HG03066 (cell line): ENCODE measurements at regions not wholly inside any gene's neighbourhood (a gene's known extent, or its start where the extent isn't known, plus 50 kb on each side); places are given as distances from the start of the nearest gene placed in this dataset.

Source experiments
- ATAC-seq: cut with Tn5 transposase; IDR thresholded peaks from one replicate; pipeline ENCODE4 v1.9.1; 2021; ENCODE audit warnings: low read depth; ENCODE audit not compliant: unreplicated experiment

GRCh38 chr15:95262866-95263564 lies 1031.7 kb downstream of the MCTP2 start:
- ATAC-seq, result no peak

- no peak for ATAC-seq
Observed at GRCh38 chr15:95263751-95264150, 1032.4 kb downstream of the MCTP2 start.

DNA sequence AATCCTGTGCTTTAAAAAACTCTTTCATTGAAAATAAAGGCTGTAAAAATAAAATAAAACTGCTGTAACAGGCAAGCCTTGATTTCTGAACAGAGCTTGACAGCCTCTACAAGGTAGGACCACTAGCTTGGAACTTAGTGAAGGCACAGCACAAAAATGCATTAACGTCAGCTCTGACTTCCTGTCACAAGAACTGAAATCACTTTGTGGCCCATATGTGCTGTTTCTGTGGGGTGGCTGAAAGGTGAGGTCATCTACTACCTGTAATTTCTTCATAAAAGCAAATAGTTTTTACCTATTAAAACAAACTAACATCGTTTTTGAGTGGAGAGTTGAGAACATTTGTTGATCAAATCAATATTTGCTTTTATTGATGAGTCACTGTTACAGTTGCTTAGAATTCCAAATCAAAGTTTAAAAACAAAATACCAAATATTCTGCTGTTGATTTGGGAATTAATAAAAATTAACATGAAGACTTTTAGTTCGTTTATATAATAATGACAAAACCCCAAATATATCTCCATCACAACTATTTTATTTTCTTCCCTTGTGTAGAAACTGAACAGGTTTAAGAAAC lies 1034.1 kb downstream of the MCTP2 start:
- no peak for ATAC-seq

- no peak for ATAC-seq
Observed at GRCh38 chr15:95266451-95267061, 1035.2 kb downstream of the MCTP2 start.

DNA sequence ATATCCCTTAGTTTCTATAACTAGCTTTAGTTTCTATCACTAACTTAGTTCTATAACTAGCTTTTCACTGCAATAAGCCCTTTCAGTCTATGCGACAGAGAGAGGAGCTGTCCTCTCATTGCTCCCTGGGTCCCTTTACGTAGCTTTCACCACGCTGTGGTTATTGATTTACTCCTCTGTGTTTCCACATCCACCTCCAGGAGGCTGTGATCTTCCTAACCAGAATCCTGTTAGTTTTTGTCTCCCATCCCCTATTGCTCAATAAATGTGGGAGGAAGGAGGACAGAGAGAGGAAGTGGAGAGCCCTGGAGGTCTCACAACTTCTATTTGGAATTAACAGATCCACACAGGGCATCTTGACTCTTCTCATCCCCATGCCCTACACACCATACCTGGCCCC lies 1036.1 kb downstream of the MCTP2 start:
- no peak for ATAC-seq

DNA sequence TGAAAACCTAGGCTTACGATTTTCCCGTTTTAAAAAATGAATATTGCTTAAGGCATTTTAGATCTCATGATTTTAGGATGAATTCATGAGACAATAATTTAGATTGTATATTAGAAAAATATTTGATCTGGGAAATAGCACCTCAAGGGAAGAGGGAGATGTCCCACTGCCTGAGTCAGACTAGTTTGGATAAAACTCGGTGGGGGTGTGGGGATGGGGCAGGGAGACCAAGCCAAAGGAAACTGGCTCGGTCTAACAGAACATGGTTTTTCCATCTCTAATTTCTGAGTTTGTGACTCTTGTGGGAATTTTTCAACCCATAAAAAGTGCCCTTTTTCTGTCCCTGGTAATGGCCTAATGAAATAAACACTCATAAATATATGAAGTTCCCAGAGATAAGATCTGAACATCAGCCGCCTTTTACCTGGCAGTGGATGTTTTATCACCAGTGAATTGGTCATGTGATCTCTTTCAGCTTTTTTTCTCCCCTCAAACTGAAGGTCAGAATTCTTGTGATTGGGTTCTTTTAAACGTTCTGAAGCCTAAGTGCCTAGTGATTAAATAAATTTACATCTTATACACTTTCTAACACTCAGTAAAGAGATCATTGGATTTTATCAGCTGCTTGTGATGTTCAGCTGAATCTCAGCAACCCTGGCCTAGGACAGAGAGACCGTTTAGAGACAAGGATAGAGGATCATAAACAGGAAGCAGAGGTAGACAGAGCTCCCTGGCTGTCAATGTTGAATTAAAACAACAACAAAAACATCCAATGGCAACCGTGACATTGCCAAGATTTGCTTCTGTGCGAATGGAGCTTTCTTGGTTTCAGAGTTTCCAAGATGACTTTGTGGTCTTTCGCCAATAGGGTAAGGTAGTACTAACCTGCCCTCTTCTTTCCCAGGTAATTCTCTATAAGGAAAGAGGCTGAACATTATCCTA lies 1038.2 kb downstream of the MCTP2 start:
- ATAC-seq, result no peak

DNA sequence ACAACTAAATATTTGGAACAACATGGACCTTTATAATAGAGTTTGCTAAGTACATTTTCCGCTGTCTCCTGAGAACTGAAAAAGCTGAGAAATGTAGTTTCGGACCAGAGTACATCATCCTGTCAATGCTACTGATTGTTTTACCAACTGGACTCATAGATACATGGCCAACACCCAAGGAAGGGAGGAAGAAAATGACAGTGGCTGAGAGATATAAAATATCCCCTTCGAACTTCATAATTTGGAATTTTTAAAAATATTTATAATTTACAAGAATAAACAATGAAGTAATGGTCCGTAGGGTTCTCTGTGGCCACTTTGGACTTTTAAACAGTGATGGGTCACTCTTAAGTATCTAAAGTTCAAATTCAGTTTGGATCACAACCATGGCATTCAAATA lies 1042.7 kb downstream of the MCTP2 start:
- ATAC-seq, result no peak

DNA sequence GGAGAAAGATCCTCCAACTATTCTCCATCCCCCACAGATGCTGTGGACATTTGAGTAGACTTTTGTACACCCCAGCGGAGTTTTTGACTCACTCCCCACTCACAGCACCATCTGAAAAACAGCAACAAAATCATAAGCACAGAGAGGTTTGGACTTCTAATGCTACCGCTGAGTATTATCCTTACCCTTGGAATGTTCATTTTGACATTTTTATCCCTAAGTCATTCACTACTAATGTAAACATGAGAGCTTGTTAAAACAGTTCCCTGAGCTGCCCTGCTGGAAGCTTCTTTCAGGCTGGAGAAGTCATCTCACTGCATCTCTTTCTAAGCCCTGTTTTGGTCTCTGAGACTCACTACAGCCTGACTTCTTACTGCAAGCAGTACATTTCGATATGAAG lies 1045.9 kb downstream of the MCTP2 start:
- ATAC-seq, result no peak

DNA sequence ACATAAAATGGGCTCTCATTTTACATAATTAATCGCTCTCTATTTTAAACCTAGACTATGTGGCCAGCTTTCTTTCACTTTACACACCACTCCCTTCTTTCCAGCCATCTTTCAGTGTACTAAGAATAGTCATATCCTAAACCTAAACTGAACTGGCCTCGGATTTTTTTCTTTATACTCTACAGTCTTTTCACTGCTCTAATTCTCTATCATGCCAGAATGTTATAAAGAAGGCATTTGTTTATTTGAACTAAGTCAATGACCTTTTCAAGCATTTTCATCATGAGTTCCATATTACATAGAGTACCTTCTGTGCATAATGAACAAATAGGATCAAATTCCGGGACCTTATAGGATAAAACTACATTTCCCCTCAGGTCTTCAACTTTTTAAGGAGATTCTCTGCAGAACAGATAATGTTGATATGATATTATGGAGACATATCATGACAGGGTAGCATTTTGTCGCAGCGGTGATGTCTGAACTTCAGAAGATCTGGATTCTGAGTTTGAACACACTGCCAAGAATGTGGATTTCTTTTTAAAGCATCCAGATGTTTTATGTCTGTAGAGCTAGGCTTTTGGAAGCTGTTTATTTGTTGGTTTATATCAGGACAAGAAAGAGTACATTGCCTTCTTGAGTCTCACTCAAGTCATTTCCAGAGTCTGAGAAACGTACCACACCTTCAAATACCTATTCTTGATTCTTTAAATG lies 1047.3 kb downstream of the MCTP2 start:
- no peak for ATAC-seq

- ATAC-seq, result no peak
Observed at GRCh38 chr15:95279277-95280019, 1048.1 kb downstream of the MCTP2 start.

GRCh38 chr15:95280711-95281110 lies 1049.3 kb downstream of the MCTP2 start:
- ATAC-seq, result no peak

GRCh38 chr15:95281470-95281869 lies 1049.0 kb upstream of the NR2F2 start:
- ATAC-seq, result no peak

DNA sequence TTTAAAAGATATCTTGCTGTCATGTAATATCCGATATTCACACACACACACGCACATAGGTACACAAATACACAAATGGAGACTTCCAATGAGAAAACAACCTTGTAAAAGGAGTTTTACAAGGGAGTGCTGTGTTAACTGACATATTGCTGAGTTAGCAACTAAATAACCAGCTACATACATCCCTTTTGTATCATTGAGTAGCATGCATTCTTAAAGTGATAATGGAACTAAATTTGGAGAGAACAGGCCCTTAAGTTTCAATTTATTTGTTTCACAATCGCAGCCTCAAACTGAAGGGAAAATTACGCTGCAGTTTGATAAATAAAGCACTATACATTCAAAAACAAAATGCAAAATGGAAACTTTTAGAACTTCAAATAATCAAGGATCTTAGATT lies 1046.0 kb upstream of the NR2F2 start:
- no peak for ATAC-seq

DNA sequence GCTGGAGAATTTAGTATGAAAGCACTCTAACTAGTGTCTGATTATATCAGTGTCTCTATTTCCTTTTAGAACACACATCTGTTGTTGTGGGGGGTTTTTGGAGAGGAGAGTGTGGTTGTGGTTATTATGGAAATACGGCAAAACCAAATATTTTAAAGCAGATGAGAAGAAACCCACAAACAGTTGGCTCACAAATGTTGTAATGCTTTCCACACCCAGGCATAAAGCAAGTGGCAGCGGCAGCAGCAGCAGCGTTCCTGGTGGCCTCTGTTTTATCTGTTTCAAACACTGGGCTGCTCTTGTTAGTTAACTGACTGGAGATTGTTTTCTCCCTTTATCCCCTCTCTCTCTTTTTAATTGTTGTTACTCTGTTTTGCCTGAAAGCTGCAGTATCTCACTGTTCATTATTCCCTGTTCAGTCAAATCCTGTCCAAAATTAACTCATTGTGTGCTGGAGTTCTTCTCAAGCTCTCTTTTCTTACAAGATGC lies 1045.5 kb upstream of the NR2F2 start:
- no peak for ATAC-seq

GRCh38 chr15:95286352-95286880 lies 1044.1 kb upstream of the NR2F2 start:
- no peak for ATAC-seq

DNA sequence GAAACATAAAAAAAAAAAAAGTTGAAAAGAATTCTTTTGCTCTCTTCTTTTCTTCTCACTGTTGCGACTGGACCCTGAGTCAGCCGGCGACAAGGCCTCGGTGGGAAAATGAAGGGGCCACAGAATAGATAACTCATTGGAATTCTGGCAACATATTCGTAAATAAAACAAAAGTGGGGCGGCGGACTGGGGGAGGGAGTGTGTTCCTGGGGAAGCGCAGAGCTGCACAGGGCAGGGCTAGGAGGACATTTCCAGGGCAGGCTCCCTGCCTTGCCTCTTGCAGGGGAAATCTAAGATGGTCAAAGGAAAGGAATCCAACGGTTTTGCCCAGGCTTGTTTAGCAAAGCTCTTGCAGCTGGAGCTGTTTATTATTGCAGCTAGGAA lies 1042.8 kb upstream of the NR2F2 start:
- no peak for ATAC-seq

DNA sequence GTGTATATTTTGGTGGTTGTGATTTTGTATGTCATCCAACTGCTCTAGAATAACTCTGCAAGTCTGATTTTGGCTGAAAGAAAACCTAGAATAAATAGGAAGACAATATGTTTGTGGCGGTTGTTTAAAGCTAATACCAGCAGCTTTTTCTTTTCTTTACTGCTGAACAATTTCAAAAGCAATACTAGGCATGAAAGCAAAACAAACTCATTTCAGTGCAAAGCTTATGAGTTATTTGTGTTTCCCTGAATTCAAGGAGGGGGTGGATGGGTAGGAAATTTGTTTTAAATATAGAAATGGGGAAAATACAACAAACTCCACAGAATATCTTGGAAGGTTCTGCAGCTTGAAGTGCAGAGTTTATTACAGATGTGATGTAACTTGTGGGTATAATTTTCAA lies 1041.9 kb upstream of the NR2F2 start:
- ATAC-seq, result no peak

- no peak for ATAC-seq
Observed at GRCh38 chr15:95290176-95290974, 1040.1 kb upstream of the NR2F2 start.
